ENCODE measurements at regions not wholly inside any gene's neighbourhood (a gene's known extent, or its start where the extent isn't known, plus 50 kb on each side); places are given as distances from the start of the nearest gene placed in this dataset.

DNA sequence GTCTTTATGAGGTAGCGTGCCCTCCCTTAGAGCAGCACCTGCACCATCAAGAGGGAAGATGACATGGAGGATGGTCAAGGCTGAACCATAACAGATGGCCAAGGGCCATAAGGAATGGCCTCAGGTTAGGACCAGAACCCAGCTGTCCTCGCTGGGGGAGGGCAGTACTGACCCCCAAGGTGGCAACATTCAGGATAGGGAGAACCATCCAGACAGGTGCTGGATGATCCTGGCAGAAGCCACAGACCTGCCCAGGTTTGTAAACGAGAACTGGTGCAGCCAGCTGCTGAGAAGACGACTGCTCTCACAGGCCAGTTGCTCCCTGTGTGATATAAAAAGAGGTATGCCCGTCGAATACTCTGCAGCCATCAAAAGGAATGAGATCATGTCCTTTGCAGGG, 320.4 kb downstream of the GLRX3 start:
- Histone ChIP-seq H3K23ac (ENCODE audit: insufficient read length, low read depth, low read length) (no peak overlapping the region), H3K56ac (ENCODE audit: insufficient read length, low read depth, low read length) (no peak overlapping the region), H2BK5ac (ENCODE audit: insufficient read length, low read length) (no peak overlapping the region), H3K9me3 (ENCODE audit: control insufficient read depth, low read depth, low read length) (no peaks in the 10 kb centered on the region), H2BK15ac (ENCODE audit: low read depth, low read length) (no peak overlapping the region), H2AK5ac (ENCODE audit: insufficient read length, low read length) (no peak overlapping the region), H4K91ac (ENCODE audit: insufficient read length, low read depth, low read length) (no peak overlapping the region), H3K4ac (ENCODE audit: low read depth, low read length) (no peak overlapping the region), H2BK20ac (ENCODE audit: low read depth, low read length, poor library complexity, severe bottlenecking) (no peak overlapping the region), H4K8ac (replicated peaks; ENCODE audit: insufficient read length, low read depth, low read length) (no peak overlapping the region), H3K27ac (ENCODE audit: insufficient read length, low read depth, low read length) (no peak overlapping the region), H2AFZ (ENCODE audit: low read length) (no peak overlapping the region), H3K4me2 (ENCODE audit: insufficient read depth, insufficient read length, low read length) (no peak overlapping the region), H3K23me2 (ENCODE audit: insufficient read length, low read depth, low read length, poor library complexity, severe bottlenecking) (no peaks in the 10 kb centered on the region), H3K14ac (ENCODE audit: insufficient read depth, low read length) (no peak overlapping the region), H3T11ph (ENCODE audit: low read length) (no peak overlapping the region), H3K79me1 (ENCODE audit: insufficient read depth, low read depth, low read length, poor library complexity, severe bottlenecking) (no peaks in the 10 kb centered on the region), H3K79me2 (ENCODE audit: insufficient read depth, low read length) (no peaks in the 10 kb centered on the region), H2BK12ac (ENCODE audit: insufficient read length, low read depth, low read length) (no peak overlapping the region), H3K9ac (ENCODE audit: extremely low read depth, insufficient read length, low read length) (no peak overlapping the region), H3K4me1 (ENCODE audit: insufficient read depth, low read length) (no peaks in the 10 kb centered on the region), H4K20me1 (ENCODE audit: control insufficient read depth, insufficient read depth, insufficient read length) (no peaks in the 10 kb centered on the region), H3K27me3 (ENCODE audit: insufficient read depth, low read length) (no peaks in the 10 kb centered on the region), H4K5ac (ENCODE audit: insufficient read length, low read depth, low read length) (no peak overlapping the region), H2BK120ac (ENCODE audit: low read depth, low read length, poor library complexity, severe bottlenecking) (no peak overlapping the region), H3K18ac (ENCODE audit: insufficient read length, low read depth, low read length) (no peak overlapping the region)
- Mint-ChIP-seq H3K9me3 (peaks cover 2 to 6% of the 10 kb centered on the region in 2 experiments; a peak in 2 of 5 replicates), H3K27me3 (ENCODE audit: low read depth) (peaks cover 18% of the 10 kb centered on the region), H3K4me1 (no peaks in the 10 kb centered on the region), H3K27ac (no peak overlapping the region; a peak in 1 of 7 replicates), H3K36me3 (ENCODE audit: insufficient read depth in 1 of 3, low read depth in 3 of 3) (no peaks in the 10 kb centered on the region; a peak in 2 of 7 replicates), H3K4me3 (no peak overlapping the region)
- TF ChIP-seq CTCF (conservative IDR thresholded peaks at IDR 0.05): no peak
- peak; percentile 7 for DNase-seq
- no CpG with 5 or more reads among the region's 6 CpGs for WGBS (ENCODE audit: extremely low coverage, insufficient read length, low lambda C conversion rate)

Data from H9 (cell line).